ENCODE measurements at regions not wholly inside any gene's neighbourhood (a gene's known extent, or its start where the extent isn't known, plus 50 kb on each side); places are given as distances from the start of the nearest gene placed in this dataset.

DNA sequence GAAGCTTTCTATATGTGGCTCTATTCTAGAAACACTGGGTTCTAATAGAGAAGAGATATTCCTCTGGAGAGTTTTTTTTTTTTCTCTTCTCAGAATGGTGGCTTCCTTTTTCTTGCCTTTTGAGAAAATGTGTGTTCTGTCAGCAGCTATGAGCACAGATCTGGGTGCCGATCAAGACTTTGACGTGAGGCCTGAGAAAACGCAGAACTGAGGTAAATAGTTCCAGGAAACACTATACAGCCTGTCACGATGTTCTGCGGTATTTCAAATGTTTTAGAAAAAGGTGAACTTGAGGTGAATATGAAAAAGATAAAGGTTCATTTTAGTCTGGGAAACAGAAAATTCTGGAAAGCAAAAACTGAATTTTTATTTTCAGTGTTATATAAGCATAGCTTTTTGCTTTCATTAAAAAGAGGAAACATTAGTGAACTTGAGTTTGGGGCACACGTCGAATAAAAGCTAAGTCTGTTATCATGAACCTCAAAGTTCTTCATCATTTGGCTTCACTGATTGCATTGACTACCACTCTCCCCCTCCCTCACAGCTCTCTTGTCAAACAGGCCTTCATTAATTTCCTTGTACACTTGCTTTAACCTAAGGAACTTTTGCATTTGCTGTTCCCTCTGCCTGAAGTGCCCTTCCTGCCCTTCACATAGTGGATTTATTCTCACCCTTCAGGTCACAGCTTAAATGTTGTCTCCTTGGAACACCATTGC, 265.1 kb downstream of the NFKBIZ start:
- Histone ChIP-seq H3K27me3 (ENCODE audit: insufficient read depth, low read length) (no peaks in the 10 kb centered on the region), H3K4me1 (ENCODE audit: control insufficient read depth in 1 of 2, insufficient read depth in 2 of 2, low read length in 2 of 2) (no peaks in the 10 kb centered on the region), H2AFZ (ENCODE audit: low read depth, low read length, poor library complexity, severe bottlenecking) (no peak overlapping the region), H3K9me3 (ENCODE audit: control insufficient read depth in 1 of 2, insufficient read depth in 1 of 2, low read depth in 1 of 2, low read length in 2 of 2) (no peaks in the 10 kb centered on the region), H3K4me2 (ENCODE audit: low read length) (no peak overlapping the region), H3K79me2 (ENCODE audit: insufficient read depth, low read length) (no peaks in the 10 kb centered on the region), H3K4me3 (replicated peaks in 1 of 2; ENCODE audit: low read depth in 1 of 2, low read length in 2 of 2) (no peak overlapping the region), H4K20me1 (ENCODE audit: insufficient read depth) (no peaks in the 10 kb centered on the region), H3K27ac (ENCODE audit: low read depth, low read length) (no peak overlapping the region), H3K9me2 (ENCODE audit: insufficient read depth) (no peaks in the 10 kb centered on the region), H3K36me3 (ENCODE audit: control insufficient read depth in 1 of 2, insufficient read depth in 2 of 2, low read length in 2 of 2) (no peaks in the 10 kb centered on the region), H3K9ac (ENCODE audit: low read length) (no peak overlapping the region)
- ChIA-PET POLR2A (no interaction called here), CTCF (no interaction called here), RAD21 (ENCODE audit: low non-redundant PET in 1 of 2, low total read pairs in 2 of 2, uncharacterized antibody in 2 of 2, unreplicated experiment in 2 of 2) (no interaction called here)
- ATAC-seq = no peak
- DNase-seq (ENCODE audit: low read depth, low spot score) = no peak
- intact Hi-C loops (cut with micrococcal nuclease) = no loop called here
- TF ChIP-seq YY1 (IDR thresholded peaks at IDR 0.05; ENCODE audit: extremely low read depth, insufficient replicate concordance, low read depth, low read length) (no peak), EZH2phosphoT487 (IDR thresholded peaks at IDR 0.05; ENCODE audit: borderline replicate concordance) (no peak)
- no TSS peak for BruUV-seq (replicated peaks)

- Histone ChIP-seq H4K20me1 (ENCODE audit: insufficient read depth) (no peaks in the 10 kb centered on the region), H3K9ac (ENCODE audit: low read length) (no peak overlapping the region), H3K9me2 (ENCODE audit: insufficient read depth) (0 out of 2 replicates have a peak, but pooled peaks cover 2% of the 10 kb centered on the region), H3K4me3 (replicated peaks in 1 of 2; ENCODE audit: low read depth in 1 of 2, low read length in 2 of 2) (no peak overlapping the region), H3K79me2 (ENCODE audit: insufficient read depth, low read length) (no peaks in the 10 kb centered on the region), H3K9me3 (ENCODE audit: control insufficient read depth in 1 of 2, insufficient read depth in 1 of 2, low read depth in 1 of 2, low read length in 2 of 2) (no peaks in the 10 kb centered on the region), H3K27ac (ENCODE audit: low read depth, low read length) (no peak overlapping the region), H3K4me1 (ENCODE audit: control insufficient read depth in 1 of 2, insufficient read depth in 2 of 2, low read length in 2 of 2) (no peaks in the 10 kb centered on the region), H3K27me3 (ENCODE audit: insufficient read depth, low read length) (no peaks in the 10 kb centered on the region), H3K36me3 (ENCODE audit: control insufficient read depth in 1 of 2, insufficient read depth in 2 of 2, low read length in 2 of 2) (no peaks in the 10 kb centered on the region), H2AFZ (ENCODE audit: low read depth, low read length, poor library complexity, severe bottlenecking) (no peak overlapping the region), H3K4me2 (ENCODE audit: low read length) (no peak overlapping the region)
- ChIA-PET CTCF (no interaction called here), POLR2A (no interaction called here), RAD21 (ENCODE audit: low non-redundant PET in 1 of 2, low total read pairs in 2 of 2, uncharacterized antibody in 2 of 2, unreplicated experiment in 2 of 2) (no interaction called here)
- intact Hi-C loops (cut with micrococcal nuclease) = no loop called here
- ATAC-seq (no peak), DNase-seq (ENCODE audit: low read depth, low spot score) (no peak)
- BruUV-seq (replicated peaks) = no TSS peak
- TF ChIP-seq SIN3A (IDR thresholded peaks at IDR 0.05; ENCODE audit: low read depth) (no peak), ZNF274 (IDR thresholded peaks at IDR 0.05; ENCODE audit: low read depth, low read length) (no peak), CEBPB (IDR thresholded peaks at IDR 0.05; ENCODE audit: low read depth) (no peak), CBX3 (IDR thresholded peaks at IDR 0.05; ENCODE audit: low read depth) (no peak), MAX (IDR thresholded peaks at IDR 0.05) (no peak), RAD21 (IDR thresholded peaks at IDR 0.05; ENCODE audit: low read depth) (no peak), CTCF (IDR thresholded peaks at IDR 0.05 in 2 of 3, conservative IDR thresholded peaks at IDR 0.05 in 1 of 3; ENCODE audit: borderline replicate concordance in 1 of 3, insufficient read depth in 1 of 3, low read depth in 2 of 3, low read length in 2 of 3) (no peak), POLR2A (IDR thresholded peaks at IDR 0.05; ENCODE audit: borderline replicate concordance, extremely low read depth, insufficient read depth, insufficient read length) (no peak), YY1 (IDR thresholded peaks at IDR 0.05; ENCODE audit: extremely low read depth, insufficient replicate concordance, low read depth, low read length) (no peak), ZFX (IDR thresholded peaks at IDR 0.05) (no peak), TCF7L2 (IDR thresholded peaks at IDR 0.05; ENCODE audit: borderline replicate concordance, extremely low read depth, insufficient read depth, insufficient read length) (no peak), EZH2 (IDR thresholded peaks at IDR 0.05) (no peak), ELF1 (IDR thresholded peaks at IDR 0.05; ENCODE audit: borderline replicate concordance, low read depth) (no peak), SRF (IDR thresholded peaks at IDR 0.05; ENCODE audit: low read depth) (no peak)
- TF ChIP-seq, protein P1, sequence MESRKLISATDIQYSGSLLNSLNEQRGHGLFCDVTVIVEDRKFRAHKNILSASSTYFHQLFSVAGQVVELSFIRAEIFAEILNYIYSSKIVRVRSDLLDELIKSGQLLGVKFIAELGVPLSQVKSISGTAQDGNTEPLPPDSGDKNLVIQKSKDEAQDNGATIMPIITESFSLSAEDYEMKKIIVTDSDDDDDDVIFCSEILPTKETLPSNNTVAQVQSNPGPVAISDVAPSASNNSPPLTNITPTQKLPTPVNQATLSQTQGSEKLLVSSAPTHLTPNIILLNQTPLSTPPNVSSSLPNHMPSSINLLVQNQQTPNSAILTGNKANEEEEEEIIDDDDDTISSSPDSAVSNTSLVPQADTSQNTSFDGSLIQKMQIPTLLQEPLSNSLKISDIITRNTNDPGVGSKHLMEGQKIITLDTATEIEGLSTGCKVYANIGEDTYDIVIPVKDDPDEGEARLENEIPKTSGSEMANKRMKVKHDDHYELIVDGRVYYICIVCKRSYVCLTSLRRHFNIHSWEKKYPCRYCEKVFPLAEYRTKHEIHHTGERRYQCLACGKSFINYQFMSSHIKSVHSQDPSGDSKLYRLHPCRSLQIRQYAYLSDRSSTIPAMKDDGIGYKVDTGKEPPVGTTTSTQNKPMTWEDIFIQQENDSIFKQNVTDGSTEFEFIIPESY (IDR thresholded peaks at IDR 0.05; ENCODE audit: extremely low read depth, insufficient replicate concordance, low read length) = no peak
Measured at GRCh38 chr3:102122527-102122926, 273.2 kb downstream of the NFKBIZ start.

Measured in HCT116 (cell line).